Activated CD8-positive, alpha-beta T cell treated with anti-CD3 and anti-CD28 coated beads, Interleukin-2, amount 10 ng/mL, durations not matched to agents 7 days and 5 days (primary cell): ENCODE measurements at regions not wholly inside any gene's neighbourhood (a gene's known extent, or its start where the extent isn't known, plus 50 kb on each side); places are given as distances from the start of the nearest gene placed in this dataset.
"Not testable (repeated sequence)": the region's sequence is repeated elsewhere in the genome, so short reads cannot be mapped to it uniquely, and the experiment has no call there.

ENCODE experiments used
- ATAC-seq: fragments of 150-1000 bp; cut with Tn5 transposase; one replicate; pipeline ENCODE4 v1.10.0; 2021; ENCODE audit warnings: moderate library complexity
- CTCF ChIA-PET: fragments of 350-600 bp; sonication (Branson Sonifier 250); formaldehyde crosslinking; loops from one replicate; lab custom pipeline; 2021; ENCODE audit warnings: antibody characterized with exemption; lab: Charles Lee
- POLR2A ChIA-PET: fragments of 350-600 bp; sonication (Branson Sonifier 250); formaldehyde crosslinking; loops from one replicate; lab custom pipeline; 2021; ENCODE audit warnings: antibody characterized with exemption; lab: Charles Lee
- DNase-seq: peaks from one replicate; pipeline ENCODE4 v3.0.0-alpha.2; 2020
- H3K27ac Mint-ChIP-seq: one replicate; pipeline ENCODE4 v1.8.0; 2021; ENCODE audit warnings: mild to moderate bottlenecking, mixed read lengths
- H3K27me3 Mint-ChIP-seq: one replicate; pipeline ENCODE4 v1.8.0; 2021; ENCODE audit warnings: low read depth, mixed read lengths
- H3K36me3 Mint-ChIP-seq: one replicate; pipeline ENCODE4 v1.8.0; 2021; ENCODE audit warnings: low read depth, mixed read lengths
- H3K4me1 Mint-ChIP-seq: one replicate; pipeline ENCODE4 v1.8.0; 2021; ENCODE audit warnings: low read depth, mixed read lengths
- H3K4me3 Mint-ChIP-seq: one replicate; pipeline ENCODE4 v1.8.0; 2021; ENCODE audit warnings: mild to moderate bottlenecking, mixed read lengths
- H3K9me3 Mint-ChIP-seq: one replicate; pipeline ENCODE4 v1.8.0; 2022; ENCODE audit warnings: mixed read lengths; ENCODE audit not compliant: insufficient read depth

DNA sequence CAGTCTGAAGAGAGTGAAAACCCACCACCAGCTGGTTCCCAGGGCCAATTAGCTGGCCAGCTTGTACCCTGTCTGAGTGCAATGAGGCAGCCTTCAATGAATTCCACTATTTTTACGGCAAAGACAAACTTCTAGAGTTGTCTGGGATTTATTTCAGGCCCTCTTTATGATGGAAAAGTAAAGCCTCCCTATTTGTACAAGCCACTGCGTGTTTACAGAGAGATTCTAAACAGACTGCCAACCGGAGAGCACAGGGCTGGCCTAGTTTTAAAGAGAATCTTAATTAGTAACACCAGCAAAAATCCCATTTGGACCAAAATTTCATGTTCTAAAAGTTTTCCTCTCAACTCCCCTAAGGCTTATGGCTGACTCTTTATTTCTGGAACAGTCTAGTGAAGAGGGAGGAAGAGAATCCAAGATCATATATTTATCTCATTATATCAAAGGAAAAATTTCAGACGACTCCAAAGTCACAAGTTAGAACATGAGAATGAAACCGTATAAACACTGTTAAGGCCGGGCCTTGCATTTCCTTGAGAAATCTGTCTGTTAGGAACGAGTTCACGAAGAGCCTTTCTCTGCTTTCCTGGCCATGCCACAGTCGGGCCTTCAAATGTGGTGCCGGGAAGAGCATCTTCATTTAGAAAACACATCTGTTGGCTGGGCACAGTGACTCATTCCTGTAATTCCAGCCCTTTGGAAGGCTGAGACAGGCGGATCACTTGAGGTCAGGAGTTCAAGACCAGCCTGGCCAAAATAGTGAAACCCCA lies 724.6 kb upstream of the NRP1 start:
- Mint-ChIP-seq H3K4me3 (no peak overlapping the region), H3K4me1 (no peaks in the 10 kb centered on the region), H3K36me3 (no peaks in the 10 kb centered on the region), H3K27me3 (no peaks in the 10 kb centered on the region), H3K27ac (no peak overlapping the region), H3K9me3 (peaks cover 2% of the 10 kb centered on the region)
- ChIA-PET CTCF (no interaction called here), POLR2A (no interaction called here)
- DNase-seq (no peak), ATAC-seq (no peak)

DNA sequence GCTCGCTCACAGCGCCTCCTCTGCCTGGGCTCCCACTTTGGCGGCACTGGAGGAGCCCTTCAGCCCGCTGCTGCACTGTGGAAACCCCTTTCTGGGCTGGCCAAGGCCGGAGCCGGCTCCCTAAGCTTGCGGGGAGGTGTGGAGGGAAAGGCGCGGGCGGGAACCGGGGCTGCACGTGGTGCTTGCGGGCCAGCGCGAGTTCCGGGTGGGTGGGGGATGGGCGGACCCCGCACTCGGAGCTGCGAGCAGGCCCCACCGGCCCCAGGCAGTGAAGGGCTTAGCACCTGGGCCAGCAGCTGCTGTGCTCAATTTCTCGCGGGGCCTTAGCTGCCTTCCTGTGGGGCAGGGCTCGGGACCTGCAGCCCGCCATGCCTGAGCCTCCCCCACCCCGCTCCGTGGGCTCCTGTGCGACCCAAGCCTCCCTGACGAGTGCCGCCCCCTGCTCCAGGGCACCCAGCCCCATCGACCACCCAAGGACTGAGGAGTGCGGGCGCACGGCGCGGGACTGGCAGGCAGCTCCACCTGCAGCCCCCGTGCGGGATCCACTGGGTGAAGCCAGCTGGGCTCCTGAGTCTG lies 721.0 kb upstream of the NRP1 start:
- H3K4me1 Mint-ChIP-seq, CTCF ChIA-PET, H3K27me3 Mint-ChIP-seq, H3K9me3 Mint-ChIP-seq, DNase-seq, H3K36me3 Mint-ChIP-seq, H3K27ac Mint-ChIP-seq, POLR2A ChIA-PET, ATAC-seq, H3K4me3 Mint-ChIP-seq: not testable (repeated sequence)

DNA sequence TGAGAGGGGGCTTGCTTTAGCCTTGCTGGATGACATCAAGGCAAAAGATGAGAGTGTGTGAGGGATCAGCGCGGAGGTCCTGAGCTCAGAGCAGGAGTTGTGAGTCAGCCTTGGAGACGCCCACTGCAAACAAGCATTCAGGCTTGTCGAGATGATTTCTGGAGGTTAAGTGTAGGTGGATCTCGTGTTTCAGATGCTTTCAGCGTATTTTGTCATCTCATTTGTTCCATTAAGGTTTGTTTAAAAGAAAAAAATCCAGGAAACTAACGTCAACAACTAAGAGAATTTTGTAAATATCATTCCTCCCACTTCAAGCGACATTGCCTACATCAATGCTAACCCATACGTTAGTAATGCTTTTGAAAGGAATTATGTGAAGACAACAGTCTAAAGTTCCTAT lies 715.4 kb upstream of the NRP1 start:
- ChIA-PET CTCF (no interaction called here), POLR2A (no interaction called here)
- Mint-ChIP-seq H3K4me3 (no peak overlapping the region), H3K27ac (no peak overlapping the region), H3K27me3 (no peaks in the 10 kb centered on the region), H3K36me3 (no peaks in the 10 kb centered on the region), H3K9me3 (peaks cover 7% of the 10 kb centered on the region), H3K4me1 (no peaks in the 10 kb centered on the region)
- DNase-seq (no peak), ATAC-seq (no peak)

DNA sequence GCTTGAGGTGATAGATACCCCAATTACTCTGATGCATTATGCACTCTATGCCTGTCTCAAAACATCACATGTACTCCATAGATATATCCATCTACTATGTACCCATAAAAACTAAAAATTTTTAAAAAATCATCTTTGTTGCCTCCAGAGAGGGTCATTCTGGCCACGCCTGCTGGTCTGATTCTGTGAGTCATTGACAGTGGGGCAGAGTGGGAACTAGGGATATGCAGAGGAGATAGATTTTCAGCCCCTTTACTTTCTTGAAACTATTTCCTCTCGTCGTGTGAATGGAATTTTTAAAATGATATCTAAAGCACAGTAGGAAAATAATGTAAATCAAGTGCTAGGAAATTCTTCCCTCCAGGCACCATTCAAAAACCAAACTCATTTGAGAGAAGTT lies 715.0 kb upstream of the NRP1 start:
- Mint-ChIP-seq H3K4me3 (no peak overlapping the region), H3K4me1 (no peaks in the 10 kb centered on the region), H3K27me3 (no peaks in the 10 kb centered on the region), H3K27ac (no peak overlapping the region), H3K36me3 (no peaks in the 10 kb centered on the region), H3K9me3 (peaks cover 7% of the 10 kb centered on the region)
- POLR2A ChIA-PET = no interaction called here
- ATAC-seq (no peak), DNase-seq (no peak)
- CTCF ChIA-PET = no interaction called here

DNA sequence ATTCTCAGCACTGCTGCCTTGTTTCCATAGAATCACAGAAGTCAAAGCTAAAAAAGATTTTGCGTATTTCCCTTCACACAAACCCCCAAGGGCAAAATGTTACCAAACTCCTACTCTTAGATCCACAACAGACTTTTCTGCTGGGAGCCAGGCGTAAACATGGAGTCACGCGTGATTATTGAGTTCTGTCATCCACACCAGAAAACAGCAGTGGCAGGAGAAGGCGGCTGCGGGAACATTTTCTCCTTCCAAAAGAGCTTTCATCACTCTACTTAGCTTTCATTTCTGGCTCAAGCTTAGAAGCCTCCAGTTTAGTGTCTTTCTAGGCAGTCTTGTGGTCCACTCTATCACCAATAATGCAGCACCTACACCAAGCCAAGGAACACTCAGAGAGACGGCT lies 712.9 kb upstream of the NRP1 start:
- CTCF ChIA-PET = no interaction called here
- no peak overlapping the region for H3K4me3 Mint-ChIP-seq
- H3K36me3 Mint-ChIP-seq = no peaks in the 10 kb centered on the region
- no peaks in the 10 kb centered on the region for H3K4me1 Mint-ChIP-seq
- H3K27me3 Mint-ChIP-seq = no peaks in the 10 kb centered on the region
- DNase-seq (no peak), ATAC-seq (no peak)
- no peak overlapping the region for H3K27ac Mint-ChIP-seq
- POLR2A ChIA-PET = no interaction called here
- H3K9me3 Mint-ChIP-seq = peaks cover 7% of the 10 kb centered on the region

DNA sequence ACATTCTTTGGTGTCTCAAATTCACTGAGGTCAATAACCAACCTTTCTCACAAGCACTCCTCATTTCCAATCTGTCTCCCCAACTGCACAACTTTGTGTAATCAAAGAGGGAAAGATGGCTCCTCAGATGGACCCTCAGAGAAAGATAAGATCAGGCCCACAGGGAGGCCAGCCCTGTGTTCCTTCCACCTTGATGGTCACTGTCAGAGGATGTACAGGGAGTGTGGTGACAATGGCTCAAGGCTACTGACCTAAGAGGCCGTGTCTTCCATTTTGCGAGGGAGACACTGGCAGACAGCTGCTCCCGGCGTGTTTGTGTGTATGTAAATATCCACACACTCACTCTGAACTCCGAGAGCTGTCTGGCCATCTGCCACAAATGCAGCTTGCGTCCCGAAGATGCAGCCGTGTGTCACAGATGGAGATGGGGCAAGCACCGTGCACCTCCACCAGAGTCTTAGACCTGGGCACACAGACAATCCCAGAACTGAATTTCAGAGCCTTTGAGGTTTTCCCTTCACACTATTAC lies 712.1 kb upstream of the NRP1 start:
- no peaks in the 10 kb centered on the region for H3K36me3 Mint-ChIP-seq
- no peak for DNase-seq
- no peaks in the 10 kb centered on the region for H3K4me1 Mint-ChIP-seq
- peaks cover 7% of the 10 kb centered on the region for H3K9me3 Mint-ChIP-seq
- H3K27me3 Mint-ChIP-seq = no peaks in the 10 kb centered on the region
- H3K27ac Mint-ChIP-seq = no peak overlapping the region
- no peak for ATAC-seq
- CTCF ChIA-PET = no interaction called here
- no peak overlapping the region for H3K4me3 Mint-ChIP-seq
- POLR2A ChIA-PET = no interaction called here

DNA sequence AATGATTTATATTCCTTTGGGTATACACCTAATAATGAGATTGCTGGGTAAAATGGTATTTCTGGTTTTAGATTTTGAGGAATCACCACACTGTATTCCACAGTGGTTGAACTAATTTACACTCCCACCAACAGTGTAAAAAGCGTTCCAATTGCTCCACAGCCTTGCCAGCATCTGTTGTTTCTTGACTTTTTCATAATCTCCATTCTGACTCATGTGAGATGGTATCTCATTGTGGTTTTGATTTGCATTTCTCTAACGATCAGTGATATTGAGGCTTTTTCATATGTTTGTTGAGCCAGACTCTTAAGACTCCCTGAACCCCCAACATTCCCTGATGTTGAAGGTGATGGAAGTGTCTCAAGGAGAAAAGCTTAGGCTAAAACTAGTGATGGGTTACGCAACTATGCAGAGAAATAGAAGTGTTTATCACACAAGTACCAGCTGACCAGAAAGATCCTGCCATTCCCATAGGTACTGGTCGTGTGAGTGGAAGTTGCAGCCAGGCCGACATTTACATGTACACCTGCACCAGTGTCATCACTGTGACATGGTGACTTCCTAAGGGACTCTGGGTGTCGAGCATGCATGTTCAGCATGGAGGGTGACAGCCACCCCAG lies 711.2 kb upstream of the NRP1 start:
- CTCF ChIA-PET = no interaction called here
- Mint-ChIP-seq H3K27ac (no peak overlapping the region), H3K4me3 (no peak overlapping the region), H3K9me3 (peaks cover 7% of the 10 kb centered on the region), H3K27me3 (no peaks in the 10 kb centered on the region), H3K36me3 (no peaks in the 10 kb centered on the region), H3K4me1 (no peaks in the 10 kb centered on the region)
- DNase-seq = no peak
- no peak for ATAC-seq
- POLR2A ChIA-PET = no interaction called here

DNA sequence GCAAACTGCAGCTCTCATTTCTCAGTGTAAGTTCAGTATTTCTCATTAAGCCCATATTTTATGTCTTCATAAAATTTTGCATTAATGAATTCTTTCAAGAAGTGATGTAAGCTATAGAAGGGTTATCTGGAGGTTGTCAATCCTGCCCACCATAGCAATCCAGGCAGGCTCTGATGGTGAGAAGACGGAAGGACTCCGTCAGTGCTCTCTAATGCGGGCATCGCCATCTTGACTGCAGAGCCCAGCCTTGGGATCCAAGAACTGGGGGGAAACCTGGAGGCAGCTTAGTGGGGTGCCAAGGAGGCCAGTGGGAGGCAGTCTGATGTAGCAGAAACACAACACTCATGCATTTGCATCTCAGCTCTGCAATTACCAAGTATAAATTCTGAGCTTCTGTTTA lies 707.4 kb upstream of the NRP1 start:
- no peaks in the 10 kb centered on the region for H3K4me1 Mint-ChIP-seq
- H3K36me3 Mint-ChIP-seq = no peaks in the 10 kb centered on the region
- ATAC-seq (no peak), DNase-seq (no peak)
- CTCF ChIA-PET = no interaction called here
- no peaks in the 10 kb centered on the region for H3K9me3 Mint-ChIP-seq
- H3K27me3 Mint-ChIP-seq = no peaks in the 10 kb centered on the region
- POLR2A ChIA-PET = no interaction called here
- H3K27ac Mint-ChIP-seq = no peak overlapping the region
- H3K4me3 Mint-ChIP-seq = no peak overlapping the region

DNA sequence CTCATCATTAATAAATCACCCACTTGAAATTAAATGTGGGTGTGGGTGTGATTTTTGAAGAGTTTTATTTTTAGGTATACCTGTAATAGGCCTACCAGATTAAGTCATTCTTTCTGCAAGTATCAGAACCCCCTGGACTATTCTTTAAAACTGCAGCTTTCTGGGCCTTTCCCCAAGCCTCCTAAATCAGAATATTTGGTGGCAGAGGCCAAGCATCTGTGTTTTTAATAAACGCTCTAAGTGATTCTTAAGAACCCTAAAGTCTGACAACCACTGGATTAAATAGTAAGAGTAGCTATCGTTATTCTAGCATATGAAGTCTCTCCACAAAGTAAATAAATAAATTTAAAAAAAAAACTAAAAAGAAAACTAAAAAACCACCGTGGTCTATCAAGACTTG lies 703.0 kb upstream of the NRP1 start:
- DNase-seq = no peak
- H3K4me3 Mint-ChIP-seq = no peak overlapping the region
- H3K36me3 Mint-ChIP-seq = no peaks in the 10 kb centered on the region
- ATAC-seq = no peak
- POLR2A ChIA-PET = no interaction called here
- peaks cover 5% of the 10 kb centered on the region for H3K9me3 Mint-ChIP-seq
- CTCF ChIA-PET = no interaction called here
- H3K27me3 Mint-ChIP-seq = no peaks in the 10 kb centered on the region
- no peaks in the 10 kb centered on the region for H3K4me1 Mint-ChIP-seq
- H3K27ac Mint-ChIP-seq = no peak overlapping the region

DNA sequence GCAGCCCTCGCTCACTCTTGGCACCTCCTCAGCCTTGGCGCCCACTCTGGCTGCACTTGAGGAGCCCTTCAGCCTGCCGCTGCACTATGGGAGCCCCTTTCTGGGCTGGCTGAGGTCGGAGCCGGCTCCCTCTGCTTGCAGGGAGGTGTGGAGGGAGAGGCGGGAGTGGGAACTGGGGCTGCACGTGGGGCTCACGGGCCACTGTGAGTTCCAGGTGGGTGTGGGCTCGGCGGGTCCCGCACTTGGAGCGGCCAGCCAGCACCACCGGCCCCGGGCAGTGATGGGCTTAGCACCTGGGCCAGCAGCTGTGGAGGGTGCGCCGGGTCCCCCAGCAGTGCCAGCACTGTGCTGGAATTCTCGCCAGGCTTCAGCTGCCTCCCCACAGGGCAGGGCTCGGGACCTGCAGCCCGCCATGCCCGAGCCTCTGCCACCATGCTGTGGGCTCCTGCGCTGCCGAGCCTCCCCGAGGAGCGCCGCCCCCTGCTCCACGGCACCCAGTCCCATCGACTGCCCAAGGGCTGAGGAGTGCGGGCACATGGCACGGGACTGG lies 700.8 kb upstream of the NRP1 start:
- H3K9me3 Mint-ChIP-seq, H3K27me3 Mint-ChIP-seq, H3K4me3 Mint-ChIP-seq, H3K27ac Mint-ChIP-seq, H3K36me3 Mint-ChIP-seq, H3K4me1 Mint-ChIP-seq, CTCF ChIA-PET, ATAC-seq, POLR2A ChIA-PET, DNase-seq: not testable (repeated sequence)

DNA sequence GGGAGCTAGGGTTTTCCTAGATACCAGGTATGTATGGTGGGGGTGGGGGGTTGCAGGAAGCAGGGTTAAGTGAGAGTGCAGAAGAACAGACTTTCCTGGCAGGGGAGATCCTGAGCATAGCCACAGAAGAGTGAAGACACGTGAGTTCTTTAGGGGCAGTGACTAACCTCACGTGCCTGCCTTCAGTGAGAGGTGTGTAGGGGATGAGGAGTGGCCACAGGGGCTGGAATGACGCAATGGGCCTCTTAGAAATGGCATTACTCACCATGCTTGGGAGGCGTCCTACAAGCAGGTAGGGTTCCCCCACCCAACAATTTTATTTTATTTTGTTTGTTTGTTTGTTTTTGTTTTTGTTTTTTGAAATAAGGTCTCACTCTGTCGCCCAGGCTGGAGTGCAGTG lies 698.6 kb upstream of the NRP1 start:
- H3K36me3 Mint-ChIP-seq = no peaks in the 10 kb centered on the region
- no peaks in the 10 kb centered on the region for H3K4me1 Mint-ChIP-seq
- no peaks in the 10 kb centered on the region for H3K27me3 Mint-ChIP-seq
- CTCF ChIA-PET = no interaction called here
- ATAC-seq (no peak), DNase-seq (no peak)
- H3K4me3 Mint-ChIP-seq = no peak overlapping the region
- peaks cover 5% of the 10 kb centered on the region for H3K9me3 Mint-ChIP-seq
- no peak overlapping the region for H3K27ac Mint-ChIP-seq
- POLR2A ChIA-PET = no interaction called here

DNA sequence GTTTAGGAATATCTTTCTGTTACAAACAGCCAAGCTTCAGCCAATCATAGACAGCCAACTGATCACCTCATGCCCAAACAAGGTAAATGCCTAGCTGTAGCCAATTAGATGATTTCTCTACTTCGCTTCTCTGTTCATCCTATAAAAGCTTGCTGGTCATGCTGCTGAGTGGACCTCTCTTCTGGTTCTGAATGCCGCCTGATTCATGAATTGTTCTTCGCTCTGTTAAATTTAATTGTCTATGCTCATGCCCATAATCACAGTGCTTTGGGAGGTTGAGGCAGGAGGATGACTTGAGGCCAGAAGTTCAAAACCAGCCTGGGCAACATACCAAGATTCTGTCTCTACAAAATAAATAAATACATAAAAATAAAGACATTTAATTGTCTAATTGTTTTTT lies 698.1 kb upstream of the NRP1 start:
- CTCF ChIA-PET = no interaction called here
- no peaks in the 10 kb centered on the region for H3K27me3 Mint-ChIP-seq
- DNase-seq (no peak), ATAC-seq (no peak)
- H3K4me3 Mint-ChIP-seq = no peak overlapping the region
- peaks cover 5% of the 10 kb centered on the region for H3K9me3 Mint-ChIP-seq
- no peaks in the 10 kb centered on the region for H3K36me3 Mint-ChIP-seq
- H3K4me1 Mint-ChIP-seq = no peaks in the 10 kb centered on the region
- H3K27ac Mint-ChIP-seq = no peak overlapping the region
- POLR2A ChIA-PET = no interaction called here
